Activated T-cell treated with anti-CD3 and anti-CD28 coated beads for 4 hours (primary cell): ENCODE measurements at regions not wholly inside any gene's neighbourhood (a gene's known extent, or its start where the extent isn't known, plus 50 kb on each side); places are given as distances from the start of the nearest gene placed in this dataset.

Source experiments
- DNase-seq: peaks from one replicate; pipeline ENCODE4 v3.0.0-alpha.2; 2020

DNA sequence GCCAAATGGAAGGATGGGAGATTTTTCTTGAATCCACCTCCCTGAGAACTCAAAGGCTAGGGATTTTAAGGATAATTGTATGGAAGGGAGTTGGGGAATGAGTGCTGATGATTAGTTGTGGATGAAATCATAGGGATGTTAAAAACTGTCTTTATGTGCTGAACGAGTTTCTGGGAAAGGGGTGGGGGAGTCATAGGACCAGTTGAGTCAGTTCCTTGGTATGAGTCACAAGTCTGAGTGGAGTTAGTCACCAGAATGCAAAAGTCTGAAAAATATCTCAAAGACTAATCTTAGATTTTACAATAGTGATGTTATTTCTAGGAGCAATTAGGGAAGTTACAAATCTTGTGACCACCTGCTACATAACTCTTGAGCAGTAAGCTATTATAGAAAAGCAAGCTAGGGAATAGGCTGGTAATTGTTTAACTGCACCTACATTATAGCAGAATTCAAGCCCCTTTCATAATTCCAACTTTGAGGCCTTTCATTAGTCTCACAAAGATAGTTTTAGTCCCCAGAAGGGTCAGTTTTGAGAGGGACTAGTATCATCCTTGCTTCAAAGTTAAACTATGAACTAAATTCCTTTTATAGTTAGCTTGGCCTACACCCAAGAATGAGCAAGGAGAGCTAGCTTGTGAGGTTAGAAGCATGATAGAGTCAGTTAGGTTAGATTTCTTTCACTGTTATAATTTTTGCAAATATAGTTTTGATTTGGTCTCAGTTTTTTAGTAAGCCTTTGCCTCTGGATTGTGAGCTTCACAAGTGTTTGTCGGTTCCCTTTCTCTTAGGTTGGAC is 668.0 kb downstream of the ETS1 start:
- DNase-seq: no peak

DNA sequence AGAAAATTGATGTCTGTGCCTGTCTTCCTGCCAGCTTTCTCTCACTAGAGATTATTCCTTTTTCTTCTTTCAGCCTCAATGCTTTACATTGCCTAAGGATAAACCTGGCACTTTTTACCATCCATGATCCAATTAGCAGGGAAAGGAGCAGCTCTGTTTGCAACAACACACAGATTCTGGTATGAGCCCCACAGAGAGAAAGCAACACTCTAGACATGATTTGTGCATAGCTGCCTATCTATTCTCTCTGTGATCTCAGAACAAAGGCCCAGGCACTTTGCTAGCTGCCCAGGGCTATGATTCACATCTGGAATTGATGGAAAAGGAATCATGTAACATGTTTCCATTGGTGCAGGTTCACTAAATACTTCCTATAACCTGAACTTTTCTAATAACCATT is 685.0 kb downstream of the ETS1 start:
- no peak for DNase-seq

DNA sequence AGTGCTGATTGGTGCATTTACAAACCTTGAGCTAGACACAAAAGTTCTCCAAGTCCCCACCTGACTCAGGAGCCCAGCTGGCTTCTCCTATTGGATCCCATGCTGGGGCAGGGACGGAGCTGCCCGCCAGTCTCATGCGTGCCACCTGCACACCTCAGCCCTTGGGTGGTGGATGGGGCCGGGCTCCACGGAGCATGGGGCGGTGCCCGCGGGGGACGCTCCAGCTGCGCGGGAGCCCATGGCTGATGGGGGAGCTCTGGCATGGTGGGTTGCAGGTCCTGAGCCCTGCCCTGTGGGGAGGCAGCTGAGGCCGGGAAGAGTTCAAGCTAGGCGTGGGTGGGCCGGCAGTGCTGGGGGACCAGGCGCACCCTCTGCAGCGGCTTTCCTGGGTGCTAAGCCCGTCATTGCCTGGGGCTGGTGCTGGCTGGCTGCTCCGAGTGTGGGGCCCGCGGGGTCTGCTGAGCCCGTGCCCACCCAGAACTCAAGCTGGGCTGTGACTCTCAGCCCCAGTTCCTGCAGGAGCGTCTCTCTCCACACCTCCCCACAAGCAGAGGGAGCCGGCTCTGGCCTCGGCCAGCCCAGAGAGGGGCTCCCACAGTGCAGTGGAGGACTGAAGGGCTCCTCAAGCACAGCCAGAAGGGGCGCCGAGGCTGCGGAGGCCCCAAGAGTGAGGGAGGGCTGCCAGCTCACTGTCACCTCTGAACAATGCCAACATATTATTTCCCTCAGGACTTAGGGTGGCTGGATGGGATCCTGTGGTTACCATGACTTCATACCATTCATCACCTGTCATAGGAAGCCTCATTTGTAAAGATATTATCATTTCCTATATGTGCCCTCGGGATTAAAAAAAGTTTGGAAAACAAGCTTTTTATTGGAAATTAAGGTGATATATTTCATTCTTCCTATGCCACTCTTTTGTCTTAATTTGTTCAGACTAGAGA is 688.7 kb downstream of the ETS1 start:
- DNase-seq: no peak

DNA sequence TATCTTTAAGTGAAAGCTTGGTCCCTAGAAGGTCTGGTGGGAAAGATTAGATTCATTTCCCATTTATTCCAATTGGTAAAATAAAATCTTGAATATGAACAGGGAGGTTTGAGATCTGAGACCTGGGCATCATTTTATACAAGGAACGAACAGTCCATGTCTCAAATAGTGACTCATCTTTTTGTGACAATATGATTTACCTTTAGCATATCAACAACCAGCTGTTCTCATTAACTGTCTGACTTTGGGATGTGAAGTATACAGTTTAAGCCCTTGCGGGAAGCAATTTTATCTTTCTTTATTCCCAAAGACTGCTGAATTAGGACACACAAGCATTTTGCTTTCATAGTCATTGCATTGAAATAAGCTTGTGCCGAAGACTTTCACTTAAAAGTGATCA is 691.6 kb downstream of the ETS1 start:
- no peak for DNase-seq

DNA sequence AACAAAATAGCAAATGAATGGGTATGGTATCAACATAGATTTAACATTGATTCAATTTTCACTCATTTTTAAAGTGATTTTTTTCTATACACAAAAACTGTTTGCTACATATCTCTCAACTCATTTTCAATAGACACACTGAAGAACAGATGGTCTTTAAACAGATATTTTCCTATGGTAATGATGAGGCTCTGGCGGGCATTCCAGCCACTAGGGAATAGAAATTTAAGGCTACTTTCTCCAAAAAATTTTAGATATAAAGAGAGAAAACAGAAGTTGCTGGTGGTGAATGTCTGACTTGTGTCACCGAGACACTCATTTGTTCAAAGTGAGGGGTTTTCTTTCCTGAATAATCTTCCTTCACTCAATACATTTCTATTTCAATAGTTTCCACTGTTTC is 693.0 kb downstream of the ETS1 start:
- DNase-seq: no peak

DNA sequence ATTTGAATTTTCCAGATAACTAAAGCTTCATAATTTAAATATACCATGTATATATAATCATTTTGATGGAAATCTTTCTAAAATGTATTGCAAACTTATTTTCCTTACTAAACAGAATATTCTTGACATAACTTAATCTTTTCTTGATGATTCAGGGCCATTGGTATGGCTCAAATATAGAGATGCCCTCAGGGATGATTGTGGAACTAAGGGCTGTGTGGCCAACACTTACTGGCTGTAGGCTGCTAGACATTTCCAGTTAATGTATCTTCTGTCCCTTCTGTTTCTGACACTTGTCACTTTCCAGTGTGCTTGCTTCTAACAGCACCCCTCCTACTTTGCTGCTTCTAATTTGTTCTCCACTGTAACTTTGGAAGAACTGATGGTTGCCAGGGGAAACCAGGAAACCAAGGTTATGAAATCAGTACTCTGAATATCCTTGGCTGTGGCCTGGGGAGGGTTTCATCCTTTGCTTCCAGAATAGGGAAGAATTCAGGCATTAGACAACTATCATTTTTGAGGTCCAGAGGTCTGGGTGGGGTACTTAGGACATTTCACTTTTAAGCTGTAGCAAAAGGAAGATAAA is 697.2 kb downstream of the ETS1 start:
- DNase-seq: no peak

DNA sequence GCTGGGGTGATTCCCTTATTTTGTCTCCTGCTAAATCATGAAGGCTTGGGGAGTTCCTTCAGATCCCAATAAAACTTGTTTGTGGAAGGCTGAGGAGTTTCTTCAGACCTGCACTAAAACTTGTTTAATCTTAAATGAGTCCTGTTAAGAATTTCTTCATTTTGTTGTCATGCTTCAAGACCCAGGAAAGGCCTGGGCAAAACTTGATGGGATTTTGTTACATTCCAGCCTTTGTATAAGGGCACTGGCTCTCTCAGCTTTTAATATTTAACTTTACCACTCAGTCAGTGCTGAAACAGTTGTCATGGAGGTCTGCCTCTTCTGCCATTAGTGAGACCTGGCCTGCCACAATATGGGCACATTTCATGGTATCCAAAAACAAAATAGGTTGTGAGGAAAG is 699.0 kb downstream of the ETS1 start:
- no peak for DNase-seq

DNA sequence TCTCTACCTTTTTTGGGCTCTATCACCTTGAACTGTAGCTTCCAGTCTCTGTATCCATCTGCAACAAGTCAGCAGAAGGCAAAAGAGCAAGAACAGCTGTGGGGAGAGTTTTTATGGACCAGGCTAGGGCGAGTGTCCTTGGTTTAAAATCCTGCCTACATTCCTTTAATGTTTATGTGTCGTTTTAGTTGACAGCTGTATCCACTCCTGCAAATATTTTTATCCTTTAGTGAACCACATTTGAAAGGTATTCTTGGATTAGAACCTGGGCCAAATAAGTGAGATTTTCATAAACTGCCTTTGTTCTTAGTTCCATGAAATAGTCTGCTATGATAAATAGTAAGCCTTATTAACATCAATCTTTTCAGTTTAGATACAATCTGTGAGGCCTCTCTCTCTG is 712.2 kb downstream of the ETS1 start:
- no peak for DNase-seq

DNA sequence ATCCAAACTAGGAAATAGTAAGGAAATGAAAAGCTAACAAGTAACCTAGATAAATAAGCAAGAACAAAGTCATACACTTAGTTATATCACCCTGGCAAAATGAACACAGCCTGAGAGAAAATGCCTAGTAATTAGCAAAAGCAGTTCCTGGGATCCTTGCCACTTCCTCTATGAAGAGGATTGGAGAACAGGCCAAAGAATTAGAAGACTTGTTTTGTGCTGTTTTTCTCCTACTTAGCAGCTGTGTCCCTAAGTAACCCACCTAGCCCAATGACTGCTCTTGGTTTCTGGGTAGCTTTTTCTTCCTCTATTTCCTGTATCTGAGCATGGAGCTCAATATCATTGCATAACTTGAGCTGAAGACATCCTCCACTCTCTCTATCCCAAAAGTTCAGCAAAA is 713.9 kb downstream of the ETS1 start:
- DNase-seq: no peak

DNA sequence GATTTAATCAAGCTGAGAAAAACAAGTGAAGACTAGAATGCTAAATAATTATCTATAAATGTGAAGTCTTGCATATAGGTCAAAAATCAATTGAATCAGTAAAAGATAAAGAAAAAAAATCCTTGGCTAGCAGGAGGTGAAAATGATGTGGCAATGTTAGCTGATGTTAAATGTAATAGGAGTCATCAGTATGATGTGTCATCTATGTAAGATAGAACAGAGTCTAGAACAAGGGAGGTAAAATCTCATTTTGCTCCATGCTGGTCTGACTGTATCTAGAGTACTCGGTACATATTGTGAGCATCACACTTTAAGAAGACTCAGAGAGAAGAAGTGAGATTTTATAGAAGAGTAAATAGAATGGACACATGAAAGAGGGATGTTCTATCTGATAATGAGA is 721.2 kb downstream of the ETS1 start:
- DNase-seq: no peak

DNA sequence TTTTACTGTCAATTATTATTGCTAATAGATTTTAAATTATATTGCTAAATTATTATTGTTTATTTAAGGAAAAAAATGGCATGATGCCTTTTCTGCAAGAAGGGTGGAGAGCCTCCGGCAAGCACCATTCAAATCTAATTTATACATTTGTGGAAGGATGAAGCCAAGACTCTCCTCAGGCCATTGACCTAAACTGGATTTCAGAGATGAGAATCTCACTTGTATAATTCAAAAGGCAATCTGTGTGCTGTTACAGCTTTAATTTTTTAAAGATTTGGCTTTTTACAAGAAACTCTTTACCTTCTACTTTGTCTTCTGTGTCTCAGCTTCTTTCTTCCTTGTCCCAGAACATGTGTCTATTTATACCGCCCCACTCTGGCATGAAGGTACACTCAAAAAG is 722.5 kb downstream of the ETS1 start:
- DNase-seq: no peak

DNA sequence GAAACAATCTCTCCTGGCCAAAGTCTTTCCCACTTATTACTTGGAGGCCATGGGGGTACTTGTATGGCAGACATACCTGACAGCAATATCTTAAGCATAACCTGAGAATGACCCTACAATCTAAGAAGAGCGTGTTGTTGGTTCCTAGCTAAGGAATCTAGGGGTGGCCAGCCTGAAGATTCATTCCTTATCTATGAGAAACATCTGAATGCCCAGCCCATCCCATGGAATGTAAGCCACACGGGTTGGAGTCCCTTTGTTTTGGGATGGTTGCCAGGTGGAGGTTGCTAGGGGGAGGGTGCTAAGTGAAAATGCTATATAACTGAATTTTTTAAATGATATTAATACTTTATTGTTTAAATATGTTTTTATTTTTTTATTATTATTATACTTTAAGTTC is 725.0 kb downstream of the ETS1 start:
- no peak for DNase-seq

DNA sequence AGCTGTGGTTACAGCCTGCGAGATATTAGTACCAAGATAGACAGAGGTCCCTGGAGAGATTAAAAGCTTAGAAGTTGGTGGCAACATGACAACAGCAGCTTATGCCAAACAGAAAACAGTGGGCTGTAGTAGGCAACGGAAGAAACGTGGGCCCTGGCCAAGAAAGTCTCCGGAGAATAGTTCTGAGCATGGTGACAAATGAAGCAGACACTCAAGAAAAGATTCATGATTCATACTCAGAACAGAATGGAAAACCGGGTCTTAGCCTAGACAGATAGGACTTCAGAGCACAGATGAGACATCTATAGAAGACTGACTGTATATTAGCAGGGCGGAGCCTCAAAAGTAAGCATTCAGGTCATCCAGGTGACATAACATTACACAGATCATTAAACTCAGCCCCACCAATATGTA is 727.4 kb downstream of the ETS1 start:
- no peak for DNase-seq

DNA sequence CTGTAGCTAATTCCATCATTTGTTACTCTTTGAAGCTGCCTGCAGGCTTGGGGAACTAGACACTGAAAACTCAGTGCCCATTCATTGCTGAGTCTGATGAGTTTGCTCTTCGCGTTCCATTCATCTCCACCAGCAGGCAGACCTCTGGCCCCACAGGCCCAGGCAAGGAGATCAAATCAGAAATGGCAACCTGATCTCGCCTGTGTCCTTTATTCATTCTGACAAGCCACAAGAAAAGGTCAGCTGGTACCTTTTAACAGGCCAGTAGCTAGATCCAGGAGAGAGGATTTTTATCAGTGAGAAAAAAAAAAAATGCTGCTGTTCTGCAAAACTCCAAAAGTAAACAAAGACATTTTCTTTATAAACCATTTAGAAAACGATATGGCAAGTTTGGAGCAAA is 742.5 kb downstream of the ETS1 start:
- DNase-seq: no peak

DNA sequence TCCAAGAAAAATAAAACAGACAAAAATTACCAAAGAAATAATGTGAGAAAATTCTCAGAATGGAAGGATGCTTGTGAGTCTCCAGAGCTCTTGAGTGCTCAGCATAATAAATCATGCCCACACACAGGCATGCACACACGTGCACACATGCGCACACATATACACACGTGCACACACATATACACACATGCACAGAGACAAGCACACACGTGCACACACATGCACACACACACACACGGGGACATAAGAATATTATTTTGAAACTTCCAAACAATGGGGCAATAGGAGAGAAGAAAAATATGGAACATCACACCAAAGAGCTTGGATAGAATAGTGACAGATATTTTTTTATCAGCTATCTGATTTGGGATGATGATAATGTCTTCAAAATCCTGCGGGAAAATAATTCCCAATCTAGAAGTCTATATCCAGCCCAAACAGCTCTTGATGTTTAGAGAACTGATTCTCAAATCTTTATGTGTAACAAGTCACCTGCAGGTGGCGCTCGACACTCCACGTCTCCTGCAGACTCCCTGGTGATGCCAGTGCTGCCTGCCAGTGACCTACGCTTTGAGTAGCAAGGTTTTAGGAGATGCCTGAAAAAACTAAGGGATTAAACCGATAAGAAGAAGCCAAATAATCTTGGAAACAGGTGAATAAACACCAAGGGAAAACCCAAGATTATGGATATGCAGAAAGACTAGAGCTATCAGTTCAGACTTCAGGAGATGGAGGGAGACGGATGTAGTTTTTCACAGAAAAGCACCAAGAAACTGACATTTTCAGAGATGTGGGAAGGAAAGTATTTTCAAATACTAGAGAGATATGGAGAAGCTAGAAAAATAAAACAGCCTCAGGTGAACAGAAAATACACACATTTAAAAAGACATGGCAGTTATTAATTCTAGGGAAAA is 743.6 kb downstream of the ETS1 start:
- DNase-seq: peak; percentile 36

DNA sequence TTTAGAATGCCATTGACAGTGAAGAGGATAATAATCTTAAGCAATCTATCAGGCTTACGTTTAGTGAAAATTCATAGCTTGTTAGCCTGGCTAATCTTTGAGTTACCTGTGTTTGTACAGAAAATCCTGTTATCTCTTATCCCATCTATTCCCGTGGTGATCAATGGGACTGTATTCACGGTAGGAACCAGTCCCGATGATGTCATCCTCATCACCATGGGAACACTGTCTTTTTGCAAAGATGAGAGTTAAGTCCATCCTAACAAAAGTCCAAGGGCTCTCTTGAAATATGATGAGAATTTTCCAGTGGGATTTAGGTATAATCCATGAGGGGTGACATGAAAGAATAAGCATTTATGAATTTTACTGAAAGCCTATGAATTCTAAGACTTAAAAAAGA is 762.2 kb downstream of the ETS1 start:
- DNase-seq: no peak

DNA sequence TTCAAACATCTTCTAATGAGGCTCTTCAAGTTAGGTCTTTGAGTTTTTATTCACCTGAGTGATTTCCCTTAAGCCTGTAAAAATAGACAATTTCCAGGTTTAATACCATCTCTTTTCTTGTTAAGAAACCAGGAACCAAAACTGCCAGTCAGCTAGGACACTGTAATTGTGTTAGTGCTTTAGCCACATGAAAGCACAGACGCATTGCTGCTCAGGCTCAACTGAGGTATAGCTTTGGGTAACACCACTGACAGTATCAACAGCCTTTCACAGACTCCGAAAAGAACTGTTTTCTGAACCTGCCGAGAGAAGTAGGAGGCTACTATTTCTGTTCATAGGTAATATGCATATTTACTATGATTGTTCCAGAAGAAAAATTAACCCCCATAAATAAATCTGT is 768.7 kb downstream of the ETS1 start:
- no peak for DNase-seq

DNA sequence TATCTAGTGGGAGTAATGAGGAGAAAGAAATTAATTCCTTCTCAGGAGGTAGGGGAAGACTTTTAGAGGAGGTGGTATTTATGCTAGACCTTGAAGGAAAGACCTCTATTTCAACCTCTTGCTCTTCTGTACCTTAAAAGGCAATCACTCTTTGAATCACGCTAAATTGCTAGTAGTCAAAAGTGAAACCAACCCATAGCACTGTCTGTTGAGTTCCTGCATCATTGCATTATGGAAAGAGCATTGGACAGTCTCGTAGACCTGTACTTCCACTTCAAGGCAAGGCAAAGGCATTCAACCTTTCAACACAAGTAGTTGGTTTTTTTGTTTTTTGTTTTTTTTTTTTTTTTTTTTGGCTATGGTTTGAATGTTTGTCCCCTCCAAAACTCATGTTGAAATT is 770.4 kb downstream of the ETS1 start:
- DNase-seq: no peak

DNA sequence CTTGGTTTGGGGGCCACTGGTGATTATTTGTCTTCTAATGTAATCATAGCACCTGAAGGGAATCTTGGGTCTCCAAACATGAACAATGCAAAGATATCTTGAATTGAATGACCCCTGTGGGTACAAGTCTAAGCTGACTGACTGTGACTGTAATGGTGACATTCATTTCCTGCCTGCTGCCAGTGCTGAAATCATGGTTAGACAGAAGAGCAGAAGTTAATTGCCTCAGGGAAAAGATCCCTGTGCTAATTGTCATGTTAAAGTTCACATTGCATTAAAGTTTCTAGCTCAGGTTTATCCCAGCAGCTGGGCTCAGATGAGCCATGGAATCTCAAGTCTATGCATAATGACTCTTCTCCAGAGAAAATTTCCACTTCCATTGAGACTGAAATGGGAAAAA is 772.0 kb downstream of the ETS1 start:
- no peak for DNase-seq

DNA sequence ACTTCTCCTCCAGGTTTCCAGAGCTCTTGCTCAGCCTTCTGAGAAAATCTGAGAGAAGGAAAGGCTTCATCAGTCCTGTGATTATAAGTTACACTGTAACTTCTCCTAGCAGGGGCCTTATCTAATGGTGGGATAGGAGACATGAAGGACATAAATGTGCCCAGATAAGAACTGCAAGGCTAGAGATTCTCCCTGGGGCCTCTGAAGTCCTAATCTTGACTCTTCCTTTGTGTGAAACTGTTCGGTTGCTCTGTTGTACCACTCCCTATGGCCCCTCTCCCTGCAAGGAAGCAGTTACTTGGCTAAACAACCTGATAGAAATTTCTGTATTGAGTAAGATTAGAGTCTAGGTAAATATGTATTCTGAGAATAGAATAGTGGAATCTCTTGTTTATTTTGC is 780.9 kb downstream of the ETS1 start:
- no peak for DNase-seq

DNA sequence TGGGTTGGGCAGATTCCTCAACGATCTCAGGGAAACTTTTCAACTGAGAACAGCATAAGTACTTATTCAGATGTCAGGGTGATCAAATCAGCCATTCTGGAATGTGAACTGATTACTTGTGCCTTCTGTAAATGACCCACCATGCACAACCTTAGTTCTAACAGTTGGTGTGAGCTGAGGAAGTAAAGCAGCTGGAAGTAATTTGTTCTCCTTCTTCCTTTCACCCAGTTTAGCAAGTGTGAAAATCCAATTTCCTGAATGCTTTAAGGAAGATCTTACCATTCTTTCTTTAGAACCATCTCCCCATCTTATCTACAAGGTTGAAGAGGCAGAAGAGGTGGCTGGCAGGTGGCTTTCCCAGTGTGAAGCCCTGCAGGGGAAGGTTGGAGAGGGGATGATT is 781.6 kb downstream of the ETS1 start:
- DNase-seq: no peak

DNA sequence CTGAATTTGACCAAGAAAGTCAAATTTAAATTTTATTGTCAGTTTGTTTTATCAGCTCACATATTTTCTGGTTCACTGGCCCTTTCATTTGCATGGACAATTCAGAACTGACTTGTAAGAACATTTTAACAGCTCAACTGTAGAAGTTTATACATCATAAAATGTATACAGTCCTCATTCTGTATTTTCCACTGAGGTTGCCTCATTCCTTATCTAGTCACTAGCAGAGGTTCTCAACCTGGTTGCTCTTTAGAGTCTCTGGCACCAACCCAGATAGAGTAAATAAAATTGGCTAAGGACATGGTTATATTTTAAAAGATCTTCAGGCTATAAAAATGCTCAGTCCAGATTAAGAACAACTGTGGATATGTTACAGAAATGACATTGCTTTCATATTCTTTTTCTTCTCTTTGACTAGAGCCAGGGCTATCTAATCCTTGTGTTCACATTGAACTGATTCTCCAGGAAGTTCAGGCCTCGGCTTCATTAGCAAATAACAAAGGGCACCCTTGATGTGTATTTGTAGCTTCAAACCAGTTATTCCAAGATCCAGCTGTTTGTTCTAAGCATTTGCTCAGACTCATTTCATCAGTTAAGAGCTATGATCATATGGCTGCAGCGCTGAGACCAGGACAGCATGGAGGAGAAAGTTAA is 782.5 kb downstream of the ETS1 start:
- no peak for DNase-seq
